Transverse colon (tissue), 4 donors: ENCODE measurements at regions not wholly inside any gene's neighbourhood (a gene's known extent, or its start where the extent isn't known, plus 50 kb on each side); places are given as distances from the start of the nearest gene placed in this dataset.

ENCODE experiments used
- DNase-seq: peaks from one replicate; pipeline ENCODE4 v3.0.0-alpha.2; 2019
- H3K27ac ChIP-seq, 4 donors: fragments of 200-600 bp; sonication (generic); 2 replicates each; pipeline ENCODE4 v1.5.1; 2016 to 2018; ENCODE audit warnings: inconsistent platforms in 4 of 4
- H3K27me3 ChIP-seq: fragments of 200-600 bp; sonication (generic); 2 replicates; pipeline ENCODE4 v1.5.1; 2017; ENCODE audit warnings: inconsistent platforms
- H3K36me3 ChIP-seq, 4 donors: fragments of 200-600 bp; sonication (generic); 2 replicates each; pipeline ENCODE4 v1.5.1; 2017 to 2019; ENCODE audit warnings: inconsistent platforms in 4 of 4
- H3K4me1 ChIP-seq, 4 donors: fragments of 200-600 bp; sonication (generic); 2 replicates each; pipeline ENCODE4 v1.5.1; 2017 to 2020; ENCODE audit warnings: inconsistent platforms in 4 of 4
- H3K4me3 ChIP-seq, 4 donors: fragments of 200-600 bp; sonication (generic); 1 replicate in 1 of 4; 2 replicates in 3 of 4; pipeline versions ENCODE4 v1.5.1 to v1.6.1; 2017 to 2019; ENCODE audit warnings: inconsistent platforms in 4 of 4
- H3K9me3 ChIP-seq, 2 donors: fragments of 200-600 bp; sonication (generic); 2 replicates each; pipeline ENCODE4 v1.5.1; 2017 to 2019; ENCODE audit warnings: inconsistent platforms in 2 of 2
- CTCF ChIP-seq, 5 experiments: fragments of 200-600 bp in 3 of 5; fragments of 450-650 bp in 2 of 5; sonication (generic) in 3 of 5; IDR thresholded peaks; 1 replicate in 2 of 5; 2 replicates in 3 of 5; pipeline ENCODE4 v1.5.1; 2016 to 2017; ENCODE audit warnings: antibody characterized with exemption in 5 of 5, inconsistent platforms in 3 of 5, mild to moderate bottlenecking in 2 of 5, moderate library complexity in 1 of 5
- EP300 ChIP-seq: sonication (generic); formaldehyde crosslinking; IDR thresholded peaks from one replicate; pipeline ENCODE4 v1.6.1; 2017; ENCODE audit warnings: antibody characterized with exemption, low read depth
- POLR2A ChIP-seq: fragments of 450-650 bp; IDR thresholded peaks from one replicate; pipeline ENCODE4 v1.6.1; 2016; ENCODE audit warnings: antibody characterized with exemption, mild to moderate bottlenecking, moderate library complexity
- POLR2AphosphoS5 ChIP-seq, 3 donors: sonication (generic); formaldehyde crosslinking; IDR thresholded peaks; one replicate each; pipeline ENCODE4 v1.6.1; 2016; ENCODE audit warnings: antibody characterized with exemption in 3 of 3
- WGBS, 2 donors: methylation state at CpG; one replicate each; pipeline ENCODE4 v1.1.5; 2018; ENCODE audit warnings: low coverage in 1 of 2; 5-methylcytosine and 5-hydroxymethylcytosine counted together
- in situ Hi-C, 4 donors: fragments of 200-750 bp; cut with MboI; loops; one replicate each; pipeline versions ENCODE4 v1.15.0 to v1.15.1; 2017; ENCODE audit warnings: low sequenced_read_pairs in 3 of 4, low pct_ligation_motif_present in 1 of 4, low pct_unique_long_range_greater_than_20kb in 1 of 4
- intact Hi-C: fragments of 100-400 bp; cut with DNase I; formaldehyde crosslinking; loops from one replicate; pipeline ENCODE4 v1.15.1; 2023; ENCODE audit warnings: low total_unique reads

- Histone ChIP-seq H3K4me3 (no peak overlapping the region), H3K36me3 (no peaks in the 10 kb centered on the region), H3K27me3 (no peaks in the 10 kb centered on the region), H3K27ac (no peak overlapping the region), H3K4me1 (no peaks in the 10 kb centered on the region), H3K9me3 (peaks cover 10 to 17% of the 10 kb centered on the region in 2 donors)
- DNase-seq: no peak
- intact Hi-C loops: no loop called here
- WGBS, 2 donors: 76 to 77% methylated on average over 5 to 11 of the region's 11 CpGs
- TF ChIP-seq EP300: no peak
- no peak for TF ChIP-seq POLR2AphosphoS5 (IDR thresholded peaks at IDR 0.05)
- no peak for TF ChIP-seq CTCF (IDR thresholded peaks at IDR 0.05)
- TF ChIP-seq POLR2A: no peak
- in situ Hi-C loops: no loop called here
These were observed 98.1 kb downstream of the KCTD15 start for GRCh38 chr19:33894787-33895186.

GRCh38 chr19:33895366-33895765 is 98.7 kb downstream of the KCTD15 start:
- no peaks in the 10 kb centered on the region for H3K4me1 ChIP-seq
- in situ Hi-C loops (no loop called here), intact Hi-C loops (no loop called here)
- H3K9me3 ChIP-seq: peaks cover 10 to 17% of the 10 kb centered on the region in 2 donors
- H3K4me3 ChIP-seq: no peak overlapping the region
- no peaks in the 10 kb centered on the region for H3K36me3 ChIP-seq
- H3K27me3 ChIP-seq: no peaks in the 10 kb centered on the region
- no peak for TF ChIP-seq POLR2A
- TF ChIP-seq POLR2AphosphoS5 (IDR thresholded peaks at IDR 0.05): no peak
- no peak for TF ChIP-seq CTCF (IDR thresholded peaks at IDR 0.05)
- TF ChIP-seq EP300: no peak
- DNase-seq: no peak
- H3K27ac ChIP-seq: no peak overlapping the region
- 50 to 78% methylated on average over 1 to 2 of the region's 2 CpGs for WGBS, 2 donors

- intact Hi-C loops: no loop called here
- TF ChIP-seq CTCF (IDR thresholded peaks at IDR 0.05) (no peak), POLR2A (no peak)
- in situ Hi-C loops: no loop called here
These were observed 101.5 kb downstream of the KCTD15 start for GRCh38 chr19:33898062-33898677.

GRCh38 chr19:33900817-33901216 is 104.1 kb downstream of the KCTD15 start:
- intact Hi-C loops: no loop called here
- in situ Hi-C loops: no loop called here
- no peak for DNase-seq
- H3K9me3 ChIP-seq: peaks cover 10 to 17% of the 10 kb centered on the region in 2 donors
- peaks cover 15% of the 10 kb centered on the region for H3K27me3 ChIP-seq
- no peak overlapping the region for H3K4me3 ChIP-seq
- H3K4me1 ChIP-seq: peaks cover 0 to 10% (median 8%) of the 10 kb centered on the region in 4 donors
- H3K27ac ChIP-seq: no peak overlapping the region
- 46 to 50% methylated on average over 2 to 3 of the region's 3 CpGs for WGBS, 2 donors
- no peak for TF ChIP-seq POLR2A
- TF ChIP-seq EP300: no peak
- no peak for TF ChIP-seq CTCF (IDR thresholded peaks at IDR 0.05)
- no peak for TF ChIP-seq POLR2AphosphoS5 (IDR thresholded peaks at IDR 0.05)
- H3K36me3 ChIP-seq: no peaks in the 10 kb centered on the region

More at GRCh38 chr19:33898062-33898677, 101.5 kb downstream of the KCTD15 start:
- H3K27ac ChIP-seq: no peak overlapping the region
- H3K4me3 ChIP-seq: no peak overlapping the region
- H3K9me3 ChIP-seq: peaks cover 10 to 17% of the 10 kb centered on the region in 2 donors
- no peaks in the 10 kb centered on the region for H3K36me3 ChIP-seq
- H3K27me3 ChIP-seq: peaks cover 5% of the 10 kb centered on the region
- DNase-seq: no peak
- H3K4me1 ChIP-seq: no peaks in the 10 kb centered on the region
